ENCODE measurements at regions not wholly inside any gene's neighbourhood (a gene's known extent, or its start where the extent isn't known, plus 50 kb on each side); places are given as distances from the start of the nearest gene placed in this dataset.

DNA sequence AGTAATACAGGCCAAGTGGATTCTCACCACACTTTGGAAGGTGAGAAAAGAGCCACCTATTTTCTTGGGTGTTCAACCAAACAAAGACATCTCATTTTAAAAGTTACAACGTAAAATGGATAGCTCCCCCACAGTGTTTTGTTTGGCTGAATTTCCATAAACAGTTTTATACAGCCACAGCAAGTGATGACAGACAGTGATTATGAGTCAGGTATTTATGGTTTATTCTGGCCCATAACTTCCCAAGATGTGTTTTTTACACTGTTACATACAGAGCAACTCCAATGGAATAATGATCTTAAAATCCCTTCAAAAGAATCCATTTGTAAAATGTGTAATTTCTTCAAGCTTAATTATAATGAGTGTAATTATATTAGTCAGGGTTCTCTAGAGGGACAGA is 421.3 kb downstream of the TLE1 start:
- Histone ChIP-seq H3K27me3 (no peaks in the 10 kb centered on the region), H3K27ac (replicated peaks in 1 of 4) (no peak overlapping the region), H3K4me1 (no peaks in the 10 kb centered on the region), H3K9me3 (no peaks in the 10 kb centered on the region), H3K36me3 (no peaks in the 10 kb centered on the region), H3K4me3 (no peak overlapping the region)
- DNase-seq (ENCODE audit: extremely low spot score), result no peak
- intact Hi-C loops (cut with DNase I), result no loop called here
- no peak for TF ChIP-seq POLR2A (IDR thresholded peaks at IDR 0.05; ENCODE audit: low read depth)
- TF ChIP-seq CTCF (IDR thresholded peaks at IDR 0.05), result no peak
- TF ChIP-seq EP300 (IDR thresholded peaks at IDR 0.05), result no peak
- no peak for TF ChIP-seq POLR2AphosphoS5 (IDR thresholded peaks at IDR 0.05)
- WGBS, result 48% methylated on average over 1 of the region's 1 CpG

DNA sequence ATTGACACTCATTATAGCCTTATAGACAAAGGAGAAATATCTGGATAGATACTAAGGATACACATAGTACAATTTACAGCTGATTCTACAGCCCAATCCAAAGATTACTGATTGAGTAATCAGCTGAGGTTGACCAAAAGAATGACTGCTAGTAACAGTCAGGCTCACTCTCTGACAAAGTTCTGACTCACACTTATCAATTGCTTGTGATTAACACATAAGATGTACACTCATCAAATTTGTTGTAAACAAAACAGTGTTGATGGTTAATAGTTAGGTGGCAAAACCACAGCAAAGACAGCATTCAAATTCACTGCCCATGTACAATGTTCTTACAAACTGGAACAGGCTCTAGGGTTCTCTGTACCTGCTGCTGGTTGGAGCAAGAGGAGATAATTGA is 422.7 kb downstream of the TLE1 start:
- Histone ChIP-seq H3K4me3 (no peak overlapping the region), H3K27me3 (no peaks in the 10 kb centered on the region), H3K9me3 (no peaks in the 10 kb centered on the region), H3K36me3 (no peaks in the 10 kb centered on the region), H3K4me1 (no peaks in the 10 kb centered on the region), H3K27ac (replicated peaks in 1 of 4) (no peak overlapping the region)
- intact Hi-C loops (cut with DNase I), result no loop called here
- TF ChIP-seq CTCF (IDR thresholded peaks at IDR 0.05), result no peak
- no peak for TF ChIP-seq POLR2A (IDR thresholded peaks at IDR 0.05; ENCODE audit: low read depth)
- no peak for TF ChIP-seq EP300 (IDR thresholded peaks at IDR 0.05)
- TF ChIP-seq POLR2AphosphoS5 (IDR thresholded peaks at IDR 0.05), result no peak
- no peak for DNase-seq (ENCODE audit: extremely low spot score)

- Histone ChIP-seq H3K4me1 (no peaks in the 10 kb centered on the region), H3K36me3 (no peaks in the 10 kb centered on the region), H3K9me3 (peaks cover 0 to 6% (median 3%) of the 10 kb centered on the region in 4 donors), H3K4me3 (no peak overlapping the region), H3K27ac (replicated peaks in 1 of 4) (no peak overlapping the region), H3K27me3 (no peaks in the 10 kb centered on the region)
- DNase-seq (ENCODE audit: extremely low spot score), result no peak
- WGBS, result 84% methylated on average over 2 of the region's 2 CpGs
- intact Hi-C loops (cut with DNase I), result no loop called here
- no peak for TF ChIP-seq CTCF (IDR thresholded peaks at IDR 0.05)
- no peak for TF ChIP-seq EP300 (IDR thresholded peaks at IDR 0.05)
- no peak for TF ChIP-seq POLR2A (IDR thresholded peaks at IDR 0.05; ENCODE audit: low read depth)
- no peak for TF ChIP-seq POLR2AphosphoS5 (IDR thresholded peaks at IDR 0.05)
Measured at GRCh38 chr9:81266086-81266485, 423.3 kb downstream of the TLE1 start.

DNA sequence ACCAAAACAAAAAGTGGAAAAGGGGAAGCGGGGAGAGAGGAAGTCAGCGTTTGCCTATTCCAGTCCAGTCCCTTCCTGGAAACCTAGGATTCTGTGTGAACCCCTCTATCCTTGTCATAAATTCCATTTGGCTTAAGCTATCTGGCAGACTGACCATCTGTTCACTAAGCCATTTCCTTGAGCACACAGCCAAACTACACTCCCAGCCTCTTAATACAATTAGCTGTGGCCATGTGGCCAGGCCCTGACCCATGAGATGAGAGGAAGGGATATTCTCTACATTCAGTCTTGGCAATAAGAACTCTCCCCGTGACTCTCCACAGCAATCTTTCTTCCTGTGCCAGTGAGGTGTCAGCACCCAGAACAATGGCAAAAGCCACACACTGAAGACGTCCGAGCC is 424.8 kb downstream of the TLE1 start:
- TF ChIP-seq EP300 (IDR thresholded peaks at IDR 0.05) (no peak), POLR2AphosphoS5 (IDR thresholded peaks at IDR 0.05) (no peak)
- H3K36me3 ChIP-seq, result no peaks in the 10 kb centered on the region
- peaks cover 0 to 6% (median 3%) of the 10 kb centered on the region in 4 donors for H3K9me3 ChIP-seq
- intact Hi-C loops (cut with DNase I), result no loop called here
- no peaks in the 10 kb centered on the region for H3K4me1 ChIP-seq
- no peak for DNase-seq (ENCODE audit: extremely low spot score)
- H3K27me3 ChIP-seq, result no peaks in the 10 kb centered on the region
- WGBS, result 69% methylated on average over 5 of the region's 5 CpGs
- no peak overlapping the region for H3K27ac ChIP-seq (replicated peaks in 1 of 4)
- H3K4me3 ChIP-seq, result no peak overlapping the region

GRCh38 chr9:81259896-81260295 is 429.5 kb downstream of the TLE1 start:
- WGBS, result 74% methylated on average over 2 of the region's 2 CpGs
- DNase-seq (ENCODE audit: extremely low spot score), result no peak
- no peak overlapping the region for H3K27ac ChIP-seq (replicated peaks in 1 of 4)
- H3K9me3 ChIP-seq, result peaks cover 0 to 6% (median 3%) of the 10 kb centered on the region in 4 donors
- no peak overlapping the region for H3K4me3 ChIP-seq
- no peak for TF ChIP-seq POLR2AphosphoS5 (IDR thresholded peaks at IDR 0.05)
- no peak for TF ChIP-seq POLR2A (IDR thresholded peaks at IDR 0.05; ENCODE audit: low read depth)
- no peaks in the 10 kb centered on the region for H3K4me1 ChIP-seq
- H3K36me3 ChIP-seq, result no peaks in the 10 kb centered on the region
- H3K27me3 ChIP-seq, result no peaks in the 10 kb centered on the region
- intact Hi-C loops (cut with DNase I), result no loop called here

GRCh38 chr9:81256368-81256767 is 433.0 kb downstream of the TLE1 start:
- no peaks in the 10 kb centered on the region for H3K4me1 ChIP-seq

More at GRCh38 chr9:81256368-81256767, 433.0 kb downstream of the TLE1 start:
- H3K9me3 ChIP-seq, result peaks cover 0 to 4% (median 2%) of the 10 kb centered on the region in 4 donors
- intact Hi-C loops (cut with DNase I), result no loop called here
- no peak overlapping the region for H3K4me3 ChIP-seq
- no peaks in the 10 kb centered on the region for H3K27me3 ChIP-seq
- TF ChIP-seq POLR2AphosphoS5 (IDR thresholded peaks at IDR 0.05), result no peak
- TF ChIP-seq EP300 (IDR thresholded peaks at IDR 0.05), result no peak
- TF ChIP-seq CTCF (IDR thresholded peaks at IDR 0.05), result no peak
- TF ChIP-seq POLR2A (IDR thresholded peaks at IDR 0.05; ENCODE audit: low read depth), result no peak
- no peaks in the 10 kb centered on the region for H3K36me3 ChIP-seq
- no peak overlapping the region for H3K27ac ChIP-seq (replicated peaks in 1 of 4)
- no peak for DNase-seq (ENCODE audit: extremely low spot score)
